GM10266 (cell line): ENCODE measurements at regions not wholly inside any gene's neighbourhood (a gene's known extent, or its start where the extent isn't known, plus 50 kb on each side); places are given as distances from the start of the nearest gene placed in this dataset.
"Not testable (repeated sequence)": the region's sequence is repeated elsewhere in the genome, so short reads cannot be mapped to it uniquely, and the experiment has no call there.

Source experiments
- DNase-seq: peaks from one replicate; pipeline ENCODE4 v3.0.0; 2012; ENCODE audit errors: extremely low spot score
- TF ChIP-seq, protein P1 (sequence below): IDR thresholded peaks from 2 replicates; pipeline ENCODE4 v1.5.1; 2012; ENCODE audit warnings: mild to moderate bottlenecking, low read depth; ENCODE audit not compliant: control insufficient read depth, insufficient read depth; ENCODE audit errors: missing control alignments

DNA sequence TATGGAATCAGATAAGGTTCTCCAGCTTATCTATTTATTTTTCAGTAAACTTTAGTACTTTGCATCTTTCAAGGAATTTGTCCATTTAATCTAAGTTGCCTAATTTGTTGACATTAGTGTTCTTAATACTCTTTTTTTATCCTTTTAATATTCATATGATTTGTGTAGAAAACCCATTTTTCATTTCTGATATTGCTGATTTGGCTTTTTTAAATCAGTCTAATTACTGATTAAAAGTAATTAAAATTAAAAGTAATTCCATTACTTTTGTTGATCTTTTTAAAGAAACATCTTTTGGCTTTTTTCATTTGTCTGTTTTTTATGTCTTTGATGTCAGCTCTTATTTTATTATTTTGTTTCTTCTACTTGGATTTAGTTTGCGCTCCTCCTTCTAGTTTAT is 101.2 kb downstream of the CGGBP1 start:
- DNase-seq, result no peak
- TF ChIP-seq, protein P1, sequence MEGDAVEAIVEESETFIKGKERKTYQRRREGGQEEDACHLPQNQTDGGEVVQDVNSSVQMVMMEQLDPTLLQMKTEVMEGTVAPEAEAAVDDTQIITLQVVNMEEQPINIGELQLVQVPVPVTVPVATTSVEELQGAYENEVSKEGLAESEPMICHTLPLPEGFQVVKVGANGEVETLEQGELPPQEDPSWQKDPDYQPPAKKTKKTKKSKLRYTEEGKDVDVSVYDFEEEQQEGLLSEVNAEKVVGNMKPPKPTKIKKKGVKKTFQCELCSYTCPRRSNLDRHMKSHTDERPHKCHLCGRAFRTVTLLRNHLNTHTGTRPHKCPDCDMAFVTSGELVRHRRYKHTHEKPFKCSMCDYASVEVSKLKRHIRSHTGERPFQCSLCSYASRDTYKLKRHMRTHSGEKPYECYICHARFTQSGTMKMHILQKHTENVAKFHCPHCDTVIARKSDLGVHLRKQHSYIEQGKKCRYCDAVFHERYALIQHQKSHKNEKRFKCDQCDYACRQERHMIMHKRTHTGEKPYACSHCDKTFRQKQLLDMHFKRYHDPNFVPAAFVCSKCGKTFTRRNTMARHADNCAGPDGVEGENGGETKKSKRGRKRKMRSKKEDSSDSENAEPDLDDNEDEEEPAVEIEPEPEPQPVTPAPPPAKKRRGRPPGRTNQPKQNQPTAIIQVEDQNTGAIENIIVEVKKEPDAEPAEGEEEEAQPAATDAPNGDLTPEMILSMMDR, result no peak

DNA sequence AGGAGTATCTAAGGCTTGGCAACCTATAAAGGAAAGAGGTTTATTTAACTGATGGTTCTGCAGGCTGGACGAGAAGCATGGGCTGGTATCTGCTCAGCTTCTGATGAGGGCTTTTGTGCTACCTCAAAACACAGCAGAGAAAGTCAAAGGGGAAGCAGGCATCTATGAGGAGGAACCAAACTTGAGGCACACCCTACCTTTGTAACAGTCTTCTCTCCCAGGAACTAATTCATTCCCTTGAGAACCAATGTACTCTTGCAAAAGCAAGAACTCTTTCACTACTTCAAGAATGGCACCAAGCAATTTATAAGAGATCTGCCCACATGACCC is 109.0 kb downstream of the CGGBP1 start:
- no peak for DNase-seq
- TF ChIP-seq, protein P1, result no peak

DNA sequence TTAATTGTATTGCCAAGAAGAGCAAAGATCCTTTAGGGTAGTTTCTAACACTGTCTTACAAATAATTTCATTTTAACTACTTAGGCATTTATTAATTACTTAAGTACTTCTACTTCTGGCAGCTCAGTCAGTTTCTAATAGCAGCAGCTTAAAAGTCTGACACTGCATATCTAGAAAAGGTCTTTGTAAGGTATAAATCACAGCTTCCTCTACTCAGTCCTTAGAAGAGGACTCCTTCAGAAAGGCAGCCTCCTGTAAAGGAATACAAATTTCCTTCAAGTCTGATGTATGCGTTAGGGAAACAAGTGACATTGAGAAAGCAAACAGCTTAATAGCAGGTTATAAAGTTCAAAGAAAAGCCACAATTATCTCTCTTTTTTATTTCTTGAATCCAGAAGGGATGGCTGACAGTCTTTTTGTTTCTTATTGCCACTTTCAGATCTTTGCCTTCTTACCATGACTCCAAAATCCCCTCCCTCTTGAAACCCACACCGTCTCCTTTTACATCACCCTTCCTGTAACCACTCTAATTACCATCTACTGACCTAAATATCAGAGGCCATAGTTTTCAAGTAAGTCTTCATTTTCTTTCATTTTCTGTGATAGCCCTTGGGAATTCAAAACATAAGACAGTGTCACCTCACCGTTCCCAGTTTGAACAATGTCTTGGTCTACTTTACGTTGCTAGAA is 109.5 kb downstream of the CGGBP1 start:
- TF ChIP-seq, protein P1, result no peak

DNA sequence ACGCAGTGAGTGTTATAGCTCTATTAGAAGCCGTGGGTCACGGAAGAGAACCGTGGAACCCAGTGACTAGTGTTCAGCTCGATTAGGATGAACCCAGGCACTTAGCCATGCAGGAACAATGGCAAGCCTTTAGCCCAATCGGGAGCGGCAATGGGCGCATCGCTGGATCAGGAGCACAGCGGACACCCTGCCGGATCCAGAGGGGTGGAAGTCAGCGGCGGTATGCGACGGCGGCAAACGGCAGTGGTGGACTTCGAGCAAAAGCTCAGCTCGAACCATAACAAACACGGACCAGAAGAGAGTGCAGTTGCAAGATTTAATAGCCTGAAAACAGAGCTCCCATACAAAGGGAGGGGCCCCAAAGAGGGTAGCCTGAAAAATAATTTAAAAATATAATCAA is 112.8 kb downstream of the CGGBP1 start:
- DNase-seq, result not testable (repeated sequence)

More for the DNA sequence above, 109.5 kb downstream of the CGGBP1 start:
- peak; percentile 8 for DNase-seq

DNA sequence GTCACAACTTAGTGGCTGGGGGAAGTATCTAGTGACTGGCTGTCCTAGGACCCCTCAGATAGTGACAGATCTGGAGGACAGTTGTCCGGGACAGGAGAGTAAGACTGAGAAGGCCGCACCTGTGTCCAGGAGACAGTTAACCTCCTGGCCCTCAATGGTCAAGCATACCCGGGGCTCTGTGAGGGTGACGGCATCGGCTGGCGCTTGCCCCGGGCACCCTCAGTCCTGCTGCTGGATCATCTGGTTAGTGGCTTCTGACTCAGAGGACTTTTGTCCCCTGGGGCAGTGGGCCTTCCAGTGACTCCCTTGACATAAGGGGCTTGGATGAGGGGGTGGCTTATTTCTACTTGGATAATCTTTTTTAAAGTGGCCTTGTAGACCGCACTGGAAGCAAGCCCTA is 116.5 kb downstream of the CGGBP1 start:
- DNase-seq, result not testable (repeated sequence)

DNA sequence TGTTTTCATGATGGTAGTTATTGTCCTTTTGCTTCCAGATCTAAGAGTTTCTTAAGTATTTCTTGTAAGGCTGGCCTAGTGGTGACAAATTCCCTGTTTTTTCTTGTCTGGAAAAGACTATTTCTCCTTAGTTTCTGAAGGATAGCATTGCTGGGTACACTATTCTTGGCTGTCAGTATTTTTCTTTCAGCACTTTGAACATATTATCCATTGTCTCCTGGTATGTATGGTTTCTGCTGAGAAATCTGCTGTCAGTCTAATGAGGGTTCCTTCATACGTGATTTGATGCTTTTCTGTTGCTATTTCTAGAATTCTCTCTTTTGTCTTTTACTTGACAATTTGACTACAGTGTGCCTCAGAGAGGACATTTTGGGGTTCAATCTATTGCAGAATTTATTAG is 134.3 kb downstream of the CGGBP1 start:
- TF ChIP-seq, protein P1, result no peak
- no peak for DNase-seq

DNA sequence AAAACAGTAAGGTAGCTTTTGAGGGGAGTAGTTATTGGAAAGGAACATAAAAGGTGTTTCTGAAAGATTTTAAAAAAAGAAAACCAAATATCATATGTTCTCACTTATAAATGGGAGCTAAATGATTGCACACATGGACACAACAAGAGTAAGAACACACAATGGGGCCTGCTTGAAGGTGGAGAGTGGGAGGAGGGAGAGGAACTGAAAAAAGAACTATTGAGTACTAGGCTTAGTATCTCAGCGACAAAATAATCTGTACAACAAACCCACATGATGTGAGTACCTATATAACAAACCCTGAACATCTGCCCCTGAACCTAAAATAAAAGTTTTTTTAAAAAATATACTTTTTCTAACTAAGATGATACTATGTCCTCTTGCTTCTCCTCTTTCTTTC is 138.3 kb downstream of the CGGBP1 start:
- TF ChIP-seq, protein P1, result no peak
- DNase-seq, result no peak

DNA sequence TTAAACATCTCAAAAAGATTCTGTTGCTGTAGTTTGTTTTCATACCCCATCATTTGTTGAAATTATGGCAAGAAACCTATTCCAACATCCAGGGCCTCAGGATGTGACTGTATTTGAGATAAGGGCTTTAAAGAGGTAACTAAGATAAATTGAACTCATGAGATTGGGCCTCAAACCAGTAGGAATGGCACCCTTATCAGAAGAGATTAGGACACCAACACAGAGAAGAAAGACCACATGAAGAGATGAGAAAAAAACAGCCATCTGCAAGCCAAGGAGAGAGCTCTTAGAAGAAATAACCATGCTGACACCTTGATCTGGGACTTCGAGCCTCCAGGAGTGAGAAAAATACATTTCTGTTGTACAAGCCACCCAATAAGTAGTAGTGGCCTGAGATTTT is 157.7 kb downstream of the CGGBP1 start:
- TF ChIP-seq, protein P1, result no peak
- DNase-seq, result no peak
